DMS153 treated with DMSO at 0.1 percent for 48 hours (cell line): ENCODE measurements at regions not wholly inside any gene's neighbourhood (a gene's known extent, or its start where the extent isn't known, plus 50 kb on each side); places are given as distances from the start of the nearest gene placed in this dataset.

ENCODE experiments used
- DNase-seq: peaks from one replicate; lab custom pipeline; 2025; ENCODE audit not compliant: unreplicated experiment; lab: John Stamatoyannopoulos, UW

GRCh38 chr10:131646551-131647525 lies 254.0 kb upstream of the PPP2R2D start:
- no peak for DNase-seq

- no peak for DNase-seq
Measured at GRCh38 chr10:131647789-131648188, 253.0 kb upstream of the PPP2R2D start.

GRCh38 chr10:131648386-131649020 lies 252.3 kb upstream of the PPP2R2D start:
- no peak for DNase-seq

- DNase-seq, result peak; percentile 4
Measured at GRCh38 chr10:131649617-131650016, 251.2 kb upstream of the PPP2R2D start.

GRCh38 chr10:131650169-131650705 lies 250.6 kb upstream of the PPP2R2D start:
- no peak for DNase-seq

- no peak for DNase-seq
Measured at GRCh38 chr10:131650771-131651673, 249.8 kb upstream of the PPP2R2D start.

GRCh38 chr10:131651674-131652437 lies 249.0 kb upstream of the PPP2R2D start:
- no peak for DNase-seq

- no peak for DNase-seq
Measured at GRCh38 chr10:131652438-131653139, 248.2 kb upstream of the PPP2R2D start.

GRCh38 chr10:131653140-131653539 lies 247.7 kb upstream of the PPP2R2D start:
- DNase-seq, result no peak

- no peak for DNase-seq
Measured at GRCh38 chr10:131653554-131654470, 247.0 kb upstream of the PPP2R2D start.

GRCh38 chr10:131654471-131655087 lies 246.2 kb upstream of the PPP2R2D start:
- no peak for DNase-seq

- DNase-seq, result no peak
Measured at GRCh38 chr10:131655101-131655849, 245.5 kb upstream of the PPP2R2D start.

GRCh38 chr10:131656009-131656408 lies 244.8 kb upstream of the PPP2R2D start:
- DNase-seq, result no peak

GRCh38 chr10:131656431-131656841 lies 244.4 kb upstream of the PPP2R2D start:
- DNase-seq, result no peak

GRCh38 chr10:131657318-131657984 lies 243.4 kb upstream of the PPP2R2D start:
- no peak for DNase-seq

- DNase-seq, result no peak
Measured at GRCh38 chr10:131657985-131658330, 242.8 kb upstream of the PPP2R2D start.
